PFSK-1 (cell line): ENCODE measurements at regions not wholly inside any gene's neighbourhood (a gene's known extent, or its start where the extent isn't known, plus 50 kb on each side); places are given as distances from the start of the nearest gene placed in this dataset.

Experiments used
- FOXP2 ChIP-seq: optimal IDR thresholded peaks from 2 replicates; pipeline ENCODE3; 2011; ENCODE audit warnings: borderline replicate concordance, control low read depth, inconsistent platforms; ENCODE audit not compliant: insufficient read depth; ENCODE audit errors: extremely low read length, extremely low read depth
- POLR2AphosphoS5 ChIP-seq: IDR thresholded peaks from 2 replicates; pipeline ENCODE4 v1.6.1; 2012; ENCODE audit warnings: low read depth, mild to moderate bottlenecking, control low read depth, low read length, moderate library complexity
- SIN3A ChIP-seq: IDR thresholded peaks from 2 replicates; pipeline ENCODE4 v1.6.1; 2012; ENCODE audit warnings: mild to moderate bottlenecking, low read length, moderate library complexity, borderline replicate concordance; ENCODE audit not compliant: insufficient read depth
- TAF1 ChIP-seq: IDR thresholded peaks from 2 replicates; pipeline ENCODE4 v1.6.1; 2012; ENCODE audit warnings: low read length, control low read depth, borderline replicate concordance; ENCODE audit not compliant: insufficient read depth
- TF ChIP-seq, protein P1 (sequence below), 2 experiments: IDR thresholded peaks; 2 replicates each; pipeline versions ENCODE4 v1.6.1 to v1.8.0; 2011 to 2012; ENCODE audit warnings: low read depth in 2 of 2, low read length in 2 of 2, control low read depth in 1 of 2, inconsistent platforms in 1 of 2, mild to moderate bottlenecking in 1 of 2, moderate library complexity in 1 of 2; ENCODE audit not compliant: insufficient read depth in 1 of 2

DNA sequence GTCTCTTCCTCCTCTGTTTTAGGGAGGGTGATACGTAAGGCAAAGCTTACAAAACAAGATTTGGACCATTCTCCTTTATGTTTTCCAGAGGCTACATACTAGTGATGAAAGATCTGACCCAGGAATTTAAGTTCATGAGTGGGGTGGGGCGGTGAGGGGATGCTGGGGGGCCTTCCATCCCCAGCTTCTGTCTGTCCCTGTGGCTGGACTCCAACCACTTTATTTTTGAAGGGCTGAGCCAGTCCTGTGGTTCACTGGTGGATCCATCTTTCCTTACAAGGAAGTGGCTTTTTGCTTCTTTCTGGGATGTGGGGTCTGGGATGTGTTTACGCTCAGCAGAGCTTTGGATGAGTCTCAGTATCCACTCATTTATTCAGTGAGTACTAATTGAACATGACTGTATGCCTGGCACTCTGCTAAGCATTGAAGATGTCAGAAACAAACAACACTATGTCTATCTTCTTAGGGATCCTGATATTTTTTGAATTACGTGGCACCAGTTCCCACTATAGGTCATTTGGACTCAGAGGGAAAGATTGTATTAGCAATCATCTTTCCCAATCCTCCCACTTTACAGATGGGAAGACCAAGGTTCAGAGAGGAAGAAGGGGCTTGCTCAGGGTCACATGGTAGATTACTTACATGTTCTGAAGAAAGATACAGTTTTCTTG is 291.8 kb upstream of the TBX3 start:
- no peak for TF ChIP-seq SIN3A
- no peak for TF ChIP-seq FOXP2
- TF ChIP-seq TAF1: no peak
- no peak for TF ChIP-seq POLR2AphosphoS5
- TF ChIP-seq, protein P1, sequence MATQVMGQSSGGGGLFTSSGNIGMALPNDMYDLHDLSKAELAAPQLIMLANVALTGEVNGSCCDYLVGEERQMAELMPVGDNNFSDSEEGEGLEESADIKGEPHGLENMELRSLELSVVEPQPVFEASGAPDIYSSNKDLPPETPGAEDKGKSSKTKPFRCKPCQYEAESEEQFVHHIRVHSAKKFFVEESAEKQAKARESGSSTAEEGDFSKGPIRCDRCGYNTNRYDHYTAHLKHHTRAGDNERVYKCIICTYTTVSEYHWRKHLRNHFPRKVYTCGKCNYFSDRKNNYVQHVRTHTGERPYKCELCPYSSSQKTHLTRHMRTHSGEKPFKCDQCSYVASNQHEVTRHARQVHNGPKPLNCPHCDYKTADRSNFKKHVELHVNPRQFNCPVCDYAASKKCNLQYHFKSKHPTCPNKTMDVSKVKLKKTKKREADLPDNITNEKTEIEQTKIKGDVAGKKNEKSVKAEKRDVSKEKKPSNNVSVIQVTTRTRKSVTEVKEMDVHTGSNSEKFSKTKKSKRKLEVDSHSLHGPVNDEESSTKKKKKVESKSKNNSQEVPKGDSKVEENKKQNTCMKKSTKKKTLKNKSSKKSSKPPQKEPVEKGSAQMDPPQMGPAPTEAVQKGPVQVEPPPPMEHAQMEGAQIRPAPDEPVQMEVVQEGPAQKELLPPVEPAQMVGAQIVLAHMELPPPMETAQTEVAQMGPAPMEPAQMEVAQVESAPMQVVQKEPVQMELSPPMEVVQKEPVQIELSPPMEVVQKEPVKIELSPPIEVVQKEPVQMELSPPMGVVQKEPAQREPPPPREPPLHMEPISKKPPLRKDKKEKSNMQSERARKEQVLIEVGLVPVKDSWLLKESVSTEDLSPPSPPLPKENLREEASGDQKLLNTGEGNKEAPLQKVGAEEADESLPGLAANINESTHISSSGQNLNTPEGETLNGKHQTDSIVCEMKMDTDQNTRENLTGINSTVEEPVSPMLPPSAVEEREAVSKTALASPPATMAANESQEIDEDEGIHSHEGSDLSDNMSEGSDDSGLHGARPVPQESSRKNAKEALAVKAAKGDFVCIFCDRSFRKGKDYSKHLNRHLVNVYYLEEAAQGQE (IDR thresholded peaks at IDR 0.05; ENCODE audit: insufficient read depth in 1 of 2, low read depth in 2 of 2, low read length in 2 of 2): no peak

DNA sequence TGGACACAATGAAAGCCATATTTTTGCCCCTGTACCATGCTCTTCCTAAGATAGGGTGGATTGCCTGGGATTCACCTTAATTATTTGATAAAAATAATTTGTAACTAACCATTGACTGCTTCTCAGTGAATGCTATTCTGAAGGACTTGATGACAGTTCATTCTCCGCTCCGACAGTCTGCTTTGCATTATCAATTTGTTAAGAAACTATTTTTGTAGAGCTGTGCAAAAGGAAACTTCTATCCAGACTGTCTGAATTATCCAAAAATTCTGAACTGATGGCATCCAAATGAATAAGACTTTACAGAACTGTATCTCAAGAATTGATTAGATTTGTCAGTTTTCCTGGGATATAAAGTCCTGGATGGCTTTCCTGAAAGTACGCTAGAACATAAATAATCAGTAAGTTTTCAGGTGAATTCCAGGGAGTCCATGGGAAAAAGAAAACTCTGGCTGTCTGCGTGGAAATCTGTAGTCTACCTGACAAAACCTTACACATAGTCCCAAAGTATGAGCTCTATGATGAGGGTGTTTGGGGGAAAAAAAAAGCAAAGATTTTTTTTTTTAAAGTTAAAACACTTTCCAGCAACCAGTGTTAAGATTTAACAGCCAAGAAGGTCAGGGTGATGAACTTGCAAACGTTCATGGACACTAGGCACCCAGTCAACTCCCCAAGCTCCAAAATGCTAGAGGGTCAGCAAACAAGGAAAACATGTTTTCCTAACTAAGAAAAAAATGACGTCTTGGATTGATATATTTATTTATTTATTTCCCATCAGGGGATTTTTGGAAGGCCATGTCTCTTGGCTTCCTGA is 291.1 kb upstream of the TBX3 start:
- TF ChIP-seq POLR2AphosphoS5 (no peak), SIN3A (no peak), FOXP2 (no peak), TAF1 (no peak)
- TF ChIP-seq, protein P1 (IDR thresholded peaks at IDR 0.05; ENCODE audit: insufficient read depth in 1 of 2, low read depth in 2 of 2, low read length in 2 of 2): no peak

DNA sequence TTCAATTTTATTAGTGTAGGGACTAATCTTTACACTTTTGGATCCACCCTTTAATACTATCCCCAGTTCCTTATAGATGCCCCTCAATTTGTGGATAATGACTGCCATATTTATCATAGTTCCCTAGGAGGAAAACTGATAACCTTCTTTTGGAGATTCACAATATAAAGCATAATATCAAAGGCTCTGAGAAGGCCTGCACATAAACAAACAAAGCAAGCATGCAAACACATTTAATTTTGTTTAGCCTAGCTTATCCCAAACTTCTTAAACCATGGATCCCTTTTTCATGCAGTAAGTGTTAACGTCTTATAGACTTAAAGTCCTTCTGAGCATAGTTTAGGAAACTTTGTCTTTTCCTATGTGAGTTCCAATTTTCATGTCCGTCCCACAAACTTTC is 290.4 kb upstream of the TBX3 start:
- TF ChIP-seq, protein P1 (IDR thresholded peaks at IDR 0.05; ENCODE audit: insufficient read depth in 1 of 2, low read depth in 2 of 2, low read length in 2 of 2): no peak
- TF ChIP-seq TAF1: no peak
- TF ChIP-seq SIN3A: no peak
- no peak for TF ChIP-seq POLR2AphosphoS5
- TF ChIP-seq FOXP2: no peak

DNA sequence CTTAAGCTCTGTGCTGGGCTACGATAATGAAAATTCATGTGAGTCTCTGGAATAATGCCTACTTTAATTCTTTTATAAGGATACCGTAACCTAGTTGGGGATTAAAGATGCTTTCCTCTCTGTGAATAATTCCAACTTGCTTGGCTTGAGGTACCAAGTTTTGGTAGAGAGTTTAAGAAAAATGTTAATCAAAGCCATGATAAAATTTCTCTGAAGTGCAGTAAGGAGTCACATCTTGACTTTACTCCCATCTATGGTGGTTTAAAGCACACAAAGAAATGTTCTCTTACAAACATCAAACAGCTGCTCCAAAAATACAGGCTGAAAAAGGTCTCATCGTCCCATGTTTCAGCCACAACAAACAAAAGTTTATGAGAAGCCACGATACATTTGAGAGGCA is 284.8 kb upstream of the TBX3 start:
- TF ChIP-seq TAF1 (no peak), POLR2AphosphoS5 (no peak), FOXP2 (no peak), SIN3A (no peak)
- TF ChIP-seq, protein P1 (IDR thresholded peaks at IDR 0.05; ENCODE audit: insufficient read depth in 1 of 2, low read depth in 2 of 2, low read length in 2 of 2): no peak
